Neural progenitor cell (in vitro differentiated cells): ENCODE measurements at regions not wholly inside any gene's neighbourhood (a gene's known extent, or its start where the extent isn't known, plus 50 kb on each side); places are given as distances from the start of the nearest gene placed in this dataset.

Experiments used
- EZH2 ChIP-seq: fragments of 200-600 bp; sonication (generic); IDR thresholded peaks from 2 replicates; pipeline ENCODE4 v1.6.1; 2017; ENCODE audit warnings: antibody characterized with exemption, mild to moderate bottlenecking, moderate library complexity
- EZH2phosphoT487 ChIP-seq: fragments of 200-600 bp; sonication (generic); IDR thresholded peaks from 2 replicates; pipeline ENCODE4 v1.6.1; 2017; ENCODE audit warnings: antibody characterized with exemption
- TF ChIP-seq, protein P1 (sequence below): fragments of 200-600 bp; sonication (generic); IDR thresholded peaks from 2 replicates; pipeline ENCODE4 v1.5.1; 2017; ENCODE audit warnings: antibody characterized with exemption, mild to moderate bottlenecking

DNA sequence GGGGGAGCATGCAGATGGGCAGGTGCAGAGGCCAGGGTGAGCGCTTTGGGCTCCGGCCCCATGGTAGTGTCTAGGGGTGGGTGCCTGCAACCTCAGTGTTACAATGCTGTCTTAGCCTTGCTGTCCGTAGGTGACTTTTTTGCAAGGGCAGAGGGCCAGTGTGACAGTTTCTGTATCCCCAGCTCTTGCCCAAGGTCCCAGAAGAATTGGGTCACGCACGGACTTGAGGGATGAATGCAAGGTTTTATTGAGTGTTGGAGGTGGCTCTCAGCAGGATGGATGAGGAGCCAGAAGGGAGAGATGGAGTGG is 492.5 kb downstream of the AGTPBP1 start:
- TF ChIP-seq, protein P1, sequence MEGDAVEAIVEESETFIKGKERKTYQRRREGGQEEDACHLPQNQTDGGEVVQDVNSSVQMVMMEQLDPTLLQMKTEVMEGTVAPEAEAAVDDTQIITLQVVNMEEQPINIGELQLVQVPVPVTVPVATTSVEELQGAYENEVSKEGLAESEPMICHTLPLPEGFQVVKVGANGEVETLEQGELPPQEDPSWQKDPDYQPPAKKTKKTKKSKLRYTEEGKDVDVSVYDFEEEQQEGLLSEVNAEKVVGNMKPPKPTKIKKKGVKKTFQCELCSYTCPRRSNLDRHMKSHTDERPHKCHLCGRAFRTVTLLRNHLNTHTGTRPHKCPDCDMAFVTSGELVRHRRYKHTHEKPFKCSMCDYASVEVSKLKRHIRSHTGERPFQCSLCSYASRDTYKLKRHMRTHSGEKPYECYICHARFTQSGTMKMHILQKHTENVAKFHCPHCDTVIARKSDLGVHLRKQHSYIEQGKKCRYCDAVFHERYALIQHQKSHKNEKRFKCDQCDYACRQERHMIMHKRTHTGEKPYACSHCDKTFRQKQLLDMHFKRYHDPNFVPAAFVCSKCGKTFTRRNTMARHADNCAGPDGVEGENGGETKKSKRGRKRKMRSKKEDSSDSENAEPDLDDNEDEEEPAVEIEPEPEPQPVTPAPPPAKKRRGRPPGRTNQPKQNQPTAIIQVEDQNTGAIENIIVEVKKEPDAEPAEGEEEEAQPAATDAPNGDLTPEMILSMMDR, result no peak
- TF ChIP-seq EZH2 (no peak), EZH2phosphoT487 (no peak)
